ENCODE measurements at regions not wholly inside any gene's neighbourhood (a gene's known extent, or its start where the extent isn't known, plus 50 kb on each side); places are given as distances from the start of the nearest gene placed in this dataset.

- ChIA-PET POLR2A (ENCODE audit: partially characterized antibody) (no interaction called here), CTCF (ENCODE audit: partially characterized antibody) (interaction anchor here (0.7 kb wide), 1 partner anchor 23 kb away, joined by 4 read pairs; no protein-coding TSS in a partner anchor)
- H3K23ac ChIP-seq (ENCODE audit: insufficient read length) = no peak overlapping the region
Observed at GRCh38 chr1:60589916-60590315, 492.4 kb upstream of the NFIA start.

More at GRCh38 chr1:60589916-60590315, 492.4 kb upstream of the NFIA start:
- Histone ChIP-seq H3K23me2 (ENCODE audit: low read depth, low read length) (no peaks in the 10 kb centered on the region; the same call in 1 of the 2 replicates), H3K79me1 (ENCODE audit: low read depth, low read length) (no peaks in the 10 kb centered on the region), H3K4ac (replicated peaks; ENCODE audit: insufficient read length, low read depth, low read length) (no peak overlapping the region), H3K4me2 (ENCODE audit: insufficient read depth in 1 of 2, low read depth in 2 of 2, low read length in 2 of 2) (no peak overlapping the region), H2BK20ac (ENCODE audit: low read length) (no peak overlapping the region), H3K27me3 (replicated peaks in 1 of 4; ENCODE audit: control insufficient read depth in 3 of 4, extremely low read depth in 1 of 4, insufficient read depth in 3 of 4, low read length in 3 of 4) (no peaks in the 10 kb centered on the region), H3K79me2 (ENCODE audit: control insufficient read depth in 1 of 2, insufficient read depth in 2 of 2, low read length in 2 of 2) (no peaks in the 10 kb centered on the region), H4K20me1 (replicated peaks in 1 of 2; ENCODE audit: control insufficient read depth in 1 of 2, insufficient read depth in 2 of 2, low read length in 2 of 2) (no peaks in the 10 kb centered on the region), H3K56ac (replicated peaks; ENCODE audit: insufficient read length, low read depth, low read length) (no peak overlapping the region), H2AK5ac (ENCODE audit: low read depth, low read length) (no peak overlapping the region), H2BK5ac (ENCODE audit: low read depth, low read length) (no peak overlapping the region), H2BK12ac (ENCODE audit: low read depth, low read length) (no peak overlapping the region), H3K9ac (replicated peaks in 1 of 4; ENCODE audit: extremely low read depth in 1 of 4, low read depth in 3 of 4, low read length in 3 of 4) (no peak overlapping the region), H3K9me3 (ENCODE audit: insufficient read depth in 2 of 2, low read depth in 1 of 2, low read length in 1 of 2) (peaks cover 0 to 2% of the 10 kb centered on the region in 2 experiments; a peak in 1 of 4 replicates), H3K14ac (ENCODE audit: insufficient read length) (no peak overlapping the region), H4K5ac (ENCODE audit: insufficient read length, low read depth, low read length) (no peak overlapping the region), H3K36me3 (ENCODE audit: control insufficient read depth in 2 of 4, insufficient read depth in 4 of 4, low read length in 3 of 4) (no peaks in the 10 kb centered on the region), H3K4me3 (ENCODE audit: extremely low read depth in 1 of 4, insufficient read depth in 2 of 4, low read depth in 3 of 4, low read length in 4 of 4) (no peak overlapping the region), H3K4me1 (replicated peaks in 1 of 4; ENCODE audit: control insufficient read depth in 3 of 4, insufficient read depth in 4 of 4, low read length in 3 of 4) (no peaks in the 10 kb centered on the region), H4K8ac (ENCODE audit: extremely low read depth, insufficient read depth, low read length) (no peak overlapping the region), H4K91ac (replicated peaks; ENCODE audit: insufficient read length, low read length) (no peak overlapping the region), H3K18ac (ENCODE audit: extremely low read depth, low read length) (no peak overlapping the region), H2BK120ac (replicated peaks; ENCODE audit: low read depth, low read length) (no peak overlapping the region), H3K27ac (ENCODE audit: low read depth, low read length) (no peak overlapping the region), H2AFZ (ENCODE audit: low read length) (no peak overlapping the region), H2BK15ac (ENCODE audit: low read length) (no peak overlapping the region)
- TF ChIP-seq JUN (IDR thresholded peaks at IDR 0.05; ENCODE audit: low read depth, low read length) (no peak), KDM4A (IDR thresholded peaks at IDR 0.05; ENCODE audit: low read depth, low read length, severe bottlenecking) (no peak), BACH1 (IDR thresholded peaks at IDR 0.05; ENCODE audit: low read length) (no peak), CEBPB (IDR thresholded peaks at IDR 0.05; ENCODE audit: low read depth, low read length) (no peak), MAX (IDR thresholded peaks at IDR 0.05) (no peak), HDAC6 (IDR thresholded peaks at IDR 0.05; ENCODE audit: low read depth, low read length) (no peak), CTBP2 (IDR thresholded peaks at IDR 0.05; ENCODE audit: borderline replicate concordance, insufficient read depth, insufficient read length, low read length) (no peak), TBP (IDR thresholded peaks at IDR 0.05; ENCODE audit: low read depth, low read length) (no peak), JUND (IDR thresholded peaks at IDR 0.05; ENCODE audit: low read length) (no peak), CBX8 (IDR thresholded peaks at IDR 0.05; ENCODE audit: borderline replicate concordance, low read depth, low read length) (no peak), EZH2 (IDR thresholded peaks at IDR 0.05; ENCODE audit: low read depth, low read length, severe bottlenecking) (no peak), CHD1 (IDR thresholded peaks at IDR 0.05; ENCODE audit: low read depth, low read length) (no peak)
- FAIRE-seq = no peak
- no peak for DNase-seq (ENCODE audit: low read depth in 1 of 2, low spot score in 2 of 2)
